CD1c-positive myeloid dendritic cell (primary cell): ENCODE measurements at regions not wholly inside any gene's neighbourhood (a gene's known extent, or its start where the extent isn't known, plus 50 kb on each side); places are given as distances from the start of the nearest gene placed in this dataset.

Experiments used
- DNase-seq: peaks from one replicate; pipeline ENCODE4 v3.0.0-alpha.2; 2016; ENCODE audit errors: extremely low spot score

DNA sequence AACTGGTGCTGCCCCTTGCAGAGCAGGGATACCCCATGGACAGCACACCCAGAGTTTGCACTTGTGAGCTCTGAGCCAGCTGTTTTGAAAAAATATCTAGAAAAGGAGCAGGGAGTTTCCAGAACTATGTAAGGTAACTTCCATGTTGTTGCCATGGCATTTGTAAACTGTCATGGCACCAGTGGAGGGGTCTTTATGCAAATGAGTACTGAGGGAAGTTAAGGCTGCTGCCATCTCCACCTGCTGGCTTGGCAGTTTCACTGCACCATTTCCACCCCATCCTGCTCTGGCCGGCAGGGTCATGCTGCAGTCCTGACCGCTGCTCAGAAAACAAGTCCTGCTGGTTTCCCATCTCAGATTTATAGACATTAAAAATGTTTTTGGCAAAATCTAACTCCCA, 52.3 kb upstream of the SNTG2 start:
- DNase-seq = no peak

DNA sequence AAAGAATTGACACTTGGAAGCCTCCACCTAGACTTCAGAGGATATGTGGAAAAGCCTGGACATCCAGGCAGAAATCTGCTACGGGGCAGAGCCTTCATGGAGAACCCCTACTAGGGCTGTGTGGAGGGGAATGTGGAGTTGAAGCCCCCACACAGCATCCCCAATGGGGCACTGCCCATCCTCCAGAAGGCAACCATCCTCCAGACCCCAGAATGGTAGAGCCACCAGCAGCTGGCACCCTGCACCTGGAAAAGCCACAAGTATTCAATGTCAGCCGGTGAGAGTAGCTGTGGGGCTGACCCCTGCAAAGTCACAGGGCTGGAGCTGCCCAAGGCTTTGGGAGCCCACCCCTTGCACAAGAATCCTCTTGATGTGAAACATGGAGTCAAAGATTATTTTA, 53.6 kb upstream of the SNTG2 start:
- no peak for DNase-seq

GRCh38 chr2:893311-893710, 57.3 kb upstream of the SNTG2 start:
- DNase-seq = no peak

DNA sequence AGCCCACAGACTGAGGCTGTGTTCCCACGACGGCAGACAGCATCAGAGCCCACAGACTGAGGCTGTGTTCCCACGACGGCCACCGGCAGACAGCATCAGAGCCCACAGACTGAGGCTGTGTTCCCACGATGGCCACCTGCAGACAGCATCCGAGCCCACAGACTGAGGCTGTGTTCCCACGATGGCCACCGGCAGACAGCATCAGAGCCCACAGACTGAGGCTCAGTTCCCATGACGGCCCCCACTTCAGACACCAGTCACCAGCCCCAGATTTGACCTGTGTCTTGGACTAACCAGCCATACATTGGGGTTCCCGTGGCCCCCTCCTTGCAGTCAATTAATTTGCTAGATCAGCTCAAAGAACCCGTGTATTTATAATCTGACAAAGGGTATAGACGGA, 57.8 kb upstream of the SNTG2 start:
- no peak for DNase-seq

DNA sequence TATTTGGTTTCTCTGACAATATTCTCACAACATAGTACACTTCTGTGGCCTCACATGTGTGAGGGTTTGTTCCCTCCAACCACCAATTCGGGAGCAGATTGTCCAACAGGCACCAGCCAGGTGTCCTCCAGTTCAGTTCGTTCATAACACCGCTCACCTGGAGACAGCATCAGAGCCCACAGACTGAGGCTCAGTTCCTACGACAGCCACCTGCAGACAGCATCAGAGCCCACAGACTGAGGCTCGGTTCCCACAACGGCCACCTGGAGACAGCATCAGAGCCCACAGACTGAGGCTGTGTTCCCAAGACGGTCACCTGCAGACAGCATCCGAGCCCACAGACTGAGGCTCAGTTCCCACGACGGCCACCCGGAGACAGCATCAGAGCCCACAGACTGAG, 58.2 kb upstream of the SNTG2 start:
- DNase-seq = no peak

DNA sequence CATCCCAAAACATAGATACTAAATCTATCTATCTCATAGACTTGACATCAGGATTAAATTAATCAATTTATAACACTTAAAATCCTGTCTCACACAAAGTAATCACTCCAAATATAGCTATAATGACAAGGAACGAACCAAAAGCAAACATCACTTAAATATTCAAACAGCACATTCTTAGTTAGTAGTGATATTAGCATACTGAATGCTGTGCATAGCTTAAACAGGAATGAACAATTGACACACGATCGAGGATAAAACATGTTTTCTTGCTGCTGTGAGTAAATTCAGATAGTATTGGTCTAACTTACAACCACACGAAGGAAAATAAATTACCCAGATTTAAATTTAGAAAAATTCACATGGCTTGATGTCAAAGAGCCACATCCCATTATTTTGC, 58.9 kb upstream of the SNTG2 start:
- DNase-seq = no peak

DNA sequence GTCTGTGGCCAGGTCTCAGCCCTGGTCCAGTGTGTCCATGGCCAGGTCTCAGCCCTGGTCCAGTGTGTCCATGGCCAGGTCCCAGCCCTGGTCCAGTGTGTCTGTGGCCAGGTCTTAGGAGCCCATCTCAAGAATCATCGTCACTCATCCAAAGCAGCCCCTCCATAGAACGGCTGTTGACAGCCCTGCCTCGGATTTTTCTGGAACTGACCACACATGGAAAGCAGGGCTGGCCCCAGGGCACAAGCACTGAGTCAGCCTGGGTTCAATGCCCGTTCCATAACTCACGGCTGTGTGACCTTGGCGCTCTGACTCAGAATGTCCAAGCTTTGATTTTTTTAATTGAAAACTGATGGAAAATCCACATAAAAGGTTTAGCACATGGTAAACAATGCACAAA, 59.9 kb upstream of the SNTG2 start:
- no peak for DNase-seq

- no peak for DNase-seq
These were observed 60.4 kb upstream of the SNTG2 start for GRCh38 chr2:890214-890613.

DNA sequence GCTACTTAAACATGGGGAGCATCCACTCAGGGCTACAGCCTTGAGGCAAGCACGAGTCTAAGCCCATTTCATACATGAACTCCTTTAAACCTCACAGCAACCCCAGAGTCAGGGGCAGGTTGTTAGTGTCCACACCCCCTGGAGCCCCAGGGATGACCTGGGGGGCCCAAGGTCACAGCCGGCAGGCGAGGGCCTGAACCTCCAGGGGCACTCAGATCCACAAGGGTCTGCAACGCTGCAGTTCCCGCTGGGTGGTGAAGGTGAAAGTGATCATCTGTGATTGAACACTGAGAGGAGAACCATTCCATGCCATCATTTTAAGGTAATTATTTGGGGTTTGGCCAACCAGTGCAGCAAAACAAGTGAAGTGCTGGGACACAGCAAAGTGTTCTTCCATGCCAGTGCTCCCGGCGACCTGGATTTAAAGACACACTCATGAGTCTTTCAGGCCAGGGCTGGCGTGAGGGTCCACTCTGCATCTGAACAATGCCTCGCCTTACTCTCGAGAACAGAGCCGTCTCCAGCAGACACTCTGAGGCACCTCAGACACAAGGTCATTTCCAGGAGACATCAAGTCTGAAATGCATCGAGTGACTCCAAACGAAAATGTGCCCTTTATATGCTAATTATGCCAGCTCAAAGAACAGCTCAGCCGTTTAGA, 61.6 kb upstream of the SNTG2 start:
- DNase-seq = no peak

DNA sequence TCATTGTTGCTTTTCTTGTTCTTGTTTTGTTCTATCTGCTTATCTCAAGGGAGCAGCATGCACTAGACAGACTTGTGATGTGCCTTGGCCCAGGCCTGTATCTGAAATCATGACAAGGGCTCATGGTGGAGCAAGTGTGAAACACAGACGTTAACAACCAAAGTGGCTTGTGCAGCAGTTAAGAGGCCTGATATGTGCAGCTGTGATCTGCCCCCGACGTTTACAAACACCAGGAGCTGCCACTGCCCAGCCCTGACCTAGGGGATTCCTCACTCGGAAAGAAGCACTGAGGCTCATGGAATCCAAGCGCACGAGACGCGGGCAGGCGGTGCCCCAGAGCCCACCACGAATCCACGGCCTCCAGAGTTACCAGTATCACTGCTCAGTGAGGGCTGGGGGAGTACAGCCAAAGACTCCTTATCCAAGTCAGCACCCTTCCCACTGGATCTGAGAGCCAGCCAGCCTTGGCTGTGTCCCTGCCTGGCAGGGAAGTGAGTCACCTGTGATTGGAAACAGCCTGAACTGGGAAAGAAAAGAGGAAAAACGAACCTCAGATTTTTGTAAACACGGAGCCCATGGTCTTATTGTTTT, 62.3 kb upstream of the SNTG2 start:
- DNase-seq = no peak

GRCh38 chr2:887639-888038, 63.0 kb upstream of the SNTG2 start:
- DNase-seq = no peak

DNA sequence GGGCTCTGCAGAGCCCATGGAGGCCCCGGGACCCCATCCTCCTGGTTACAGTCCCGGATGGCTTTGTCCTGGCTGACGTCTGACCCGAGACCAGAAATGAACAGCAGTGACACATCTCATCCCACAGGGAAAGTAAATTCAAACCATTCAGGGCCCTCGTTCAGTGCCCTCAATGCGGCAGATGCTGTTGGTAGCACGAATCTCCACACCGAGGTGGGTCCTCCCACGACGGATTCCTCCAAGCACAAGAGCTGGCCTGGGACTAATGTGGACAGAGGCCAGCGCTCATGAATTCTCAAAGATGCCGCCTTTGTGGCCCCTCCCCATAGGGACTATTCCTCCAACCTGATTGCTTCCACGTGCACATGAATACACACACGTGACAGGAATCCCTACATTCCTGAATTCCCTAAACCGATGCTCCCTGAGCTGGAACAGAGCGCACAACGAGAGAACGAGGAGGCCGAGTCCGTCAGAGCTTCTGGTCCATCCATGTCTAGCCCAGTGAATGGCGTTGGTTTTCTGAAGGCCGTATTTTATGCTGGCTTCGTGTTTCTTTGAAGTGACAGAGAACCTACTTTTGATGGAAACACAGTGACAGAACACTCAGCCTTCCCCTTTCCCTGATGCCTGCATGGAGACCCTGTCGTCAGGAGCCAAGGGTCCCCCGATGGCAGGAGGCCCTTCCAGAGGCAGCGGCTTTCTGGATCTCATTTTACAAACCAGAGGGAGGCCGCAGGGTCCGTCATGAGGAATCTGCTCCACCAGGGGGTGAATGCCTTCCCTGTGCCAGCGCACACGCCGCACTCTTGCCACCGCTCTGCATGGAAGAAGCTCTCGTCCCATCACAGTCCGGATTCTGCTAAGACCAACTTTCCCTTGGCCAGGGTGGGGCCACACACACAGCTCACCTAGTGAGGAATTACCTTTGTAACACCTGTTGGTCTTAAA, 64.3 kb upstream of the SNTG2 start:
- no peak for DNase-seq

DNA sequence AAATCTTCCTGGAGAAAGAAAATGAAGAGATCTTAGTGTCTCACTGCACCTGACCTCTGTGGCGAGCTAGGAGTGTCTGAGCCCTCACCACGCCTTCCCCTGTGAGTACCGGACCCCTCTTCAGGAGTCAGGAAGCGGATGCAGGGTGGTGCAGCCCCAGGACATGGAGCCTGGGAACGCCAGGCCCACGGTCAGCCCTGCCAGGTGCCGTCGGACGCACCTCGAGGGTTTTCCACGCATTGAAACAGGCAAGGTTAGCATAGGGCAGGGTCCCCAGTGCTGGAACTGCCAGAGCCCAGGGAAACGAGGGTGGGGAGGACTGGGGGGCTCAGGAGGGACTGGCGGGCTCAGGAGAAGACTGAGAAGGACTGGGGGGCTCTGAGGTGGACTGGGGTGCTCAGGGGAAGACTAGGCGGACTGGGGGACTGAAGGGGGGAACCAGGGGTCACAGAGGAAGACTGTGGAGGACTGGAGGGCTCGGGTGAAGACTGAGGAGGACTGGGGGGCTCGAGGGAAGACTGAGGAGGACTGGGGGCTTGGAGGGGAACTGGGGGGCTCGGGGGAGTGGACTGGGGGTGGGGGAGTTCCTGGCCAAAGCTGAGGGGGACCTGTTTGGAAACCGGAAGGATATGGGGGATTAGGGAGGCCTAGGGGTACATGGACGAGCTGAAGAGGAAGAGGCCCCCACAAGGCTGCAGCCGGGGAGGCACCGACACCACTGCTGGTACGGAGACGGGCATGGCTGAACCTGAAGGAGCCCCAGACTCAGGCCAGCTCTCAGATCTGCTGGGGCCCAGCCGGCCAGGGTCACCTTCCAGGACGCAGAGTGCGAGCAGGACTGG, 65.2 kb upstream of the SNTG2 start:
- no peak for DNase-seq

- no peak for DNase-seq
These were observed 66.6 kb upstream of the SNTG2 start for GRCh38 chr2:883803-884748.

- DNase-seq = no peak
These were observed 67.3 kb upstream of the SNTG2 start for GRCh38 chr2:883260-883802.

DNA sequence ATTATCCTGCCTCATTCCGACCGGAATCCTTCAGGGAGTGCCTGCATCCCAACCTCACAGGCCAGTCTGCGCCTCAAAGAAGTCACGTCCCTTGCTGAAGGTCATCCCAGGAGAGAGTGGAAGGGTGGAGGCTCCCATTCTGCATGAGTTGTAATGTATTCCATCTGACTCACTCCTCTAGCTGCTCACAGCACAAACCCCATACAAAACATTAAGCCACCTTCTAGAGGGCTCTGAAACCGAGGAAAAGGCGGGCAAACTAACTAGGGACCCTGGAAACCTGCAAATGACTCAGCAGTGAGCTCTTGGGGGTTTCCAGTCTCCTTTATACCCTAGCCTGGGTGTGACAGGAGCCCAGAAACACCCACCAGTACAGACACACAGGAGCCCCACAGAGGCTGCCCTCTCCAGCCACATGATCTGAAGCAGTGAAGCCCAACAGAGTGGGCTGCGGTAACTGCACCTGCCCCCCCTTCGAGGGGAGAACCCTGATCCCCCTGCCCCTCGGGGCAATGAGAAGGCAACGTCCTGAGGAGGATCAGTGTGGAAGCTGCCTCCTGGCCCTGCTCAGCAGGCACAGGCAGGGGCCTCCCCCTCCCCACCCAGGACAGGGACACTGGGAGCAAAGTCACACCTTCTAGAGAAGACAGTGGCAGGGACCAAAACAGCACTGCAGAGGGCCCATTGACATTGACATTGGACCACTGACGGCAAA, 69.3 kb upstream of the SNTG2 start:
- DNase-seq = no peak

DNA sequence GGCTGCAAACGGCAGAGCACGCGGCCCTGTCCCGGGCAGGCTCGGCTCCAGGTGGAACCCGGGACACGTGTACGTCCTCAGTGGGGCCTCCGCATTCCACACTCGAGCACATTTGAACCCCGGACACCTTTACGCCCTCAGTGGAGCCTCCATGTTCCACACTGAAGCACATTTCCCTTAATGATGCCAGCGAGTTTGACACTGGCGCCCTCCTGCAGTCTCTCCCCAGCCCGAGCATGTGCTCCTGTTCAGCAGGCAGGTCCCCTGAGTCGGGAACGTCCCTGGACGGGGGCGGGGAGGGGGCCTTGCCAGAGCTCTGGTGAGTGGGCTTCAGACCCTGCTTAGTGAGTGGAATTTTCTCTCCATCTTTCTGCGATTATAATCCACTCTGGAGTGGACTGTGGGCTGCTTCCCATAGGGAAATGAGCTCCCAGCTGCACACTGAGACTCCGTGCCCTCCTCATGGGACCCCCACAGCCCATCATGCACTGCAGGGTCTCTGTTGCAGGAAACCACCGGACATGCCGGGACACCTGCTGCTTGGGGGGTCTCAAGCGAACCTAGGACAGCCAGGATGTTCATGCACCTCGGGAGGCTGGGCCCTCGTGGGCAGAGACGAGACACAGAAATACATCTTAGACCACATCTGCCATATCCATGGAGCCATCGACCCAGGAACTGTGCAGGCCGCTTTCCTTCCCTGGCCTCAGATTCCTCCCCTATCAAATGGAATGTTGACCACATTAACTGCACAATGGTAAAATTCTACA, 70.3 kb upstream of the SNTG2 start:
- no peak for DNase-seq

DNA sequence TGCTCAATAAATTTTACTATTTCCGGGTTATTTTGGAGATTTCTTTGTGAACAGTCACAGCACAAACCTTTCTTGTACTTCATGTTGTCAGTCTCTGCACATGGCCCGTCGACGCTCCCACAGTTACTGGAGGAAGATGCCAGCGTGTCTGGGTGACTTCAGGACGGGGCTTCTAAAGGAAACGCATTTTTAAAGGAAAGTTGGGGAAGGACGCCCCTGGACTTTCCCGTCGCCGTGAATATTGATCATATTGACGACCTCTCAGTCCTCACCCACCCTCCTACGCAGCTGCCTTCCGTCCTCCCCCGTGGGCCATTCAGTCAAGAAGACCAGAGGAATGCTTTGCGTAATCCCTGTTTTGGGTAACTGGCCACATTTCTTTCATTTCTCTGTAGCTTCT, 71.1 kb upstream of the SNTG2 start:
- no peak for DNase-seq

DNA sequence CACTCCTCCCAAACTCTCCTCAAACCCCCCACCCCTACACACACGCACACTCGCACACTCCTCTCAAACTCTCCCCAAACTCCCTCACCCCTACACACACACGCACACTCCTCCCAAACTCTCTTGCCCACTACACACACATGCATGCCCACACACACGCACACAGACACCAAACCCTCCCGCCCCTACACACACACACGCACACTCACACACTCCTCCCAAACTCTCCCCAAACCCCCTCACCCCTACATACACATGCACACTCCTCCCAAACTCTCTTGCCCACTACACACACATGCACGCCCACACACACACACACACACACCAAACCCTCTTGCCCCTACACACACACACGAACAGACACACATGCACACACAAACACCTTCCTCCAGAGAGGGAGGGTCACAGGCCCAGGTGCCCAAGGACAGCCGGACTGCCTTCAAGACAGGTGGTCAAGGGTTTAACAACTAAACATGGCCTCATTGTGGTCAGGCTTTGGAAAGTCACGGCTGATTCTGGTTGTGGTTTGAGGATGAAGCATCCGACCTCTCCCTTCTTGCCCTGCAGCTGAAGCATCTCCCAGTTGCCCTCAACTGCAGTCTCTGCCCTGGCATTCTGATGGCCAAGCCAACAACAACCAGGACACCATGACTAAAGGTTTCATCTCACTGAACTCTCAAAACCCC, 72.3 kb upstream of the SNTG2 start:
- no peak for DNase-seq
